OCI-LY7 (cell line): ENCODE measurements at regions not wholly inside any gene's neighbourhood (a gene's known extent, or its start where the extent isn't known, plus 50 kb on each side); places are given as distances from the start of the nearest gene placed in this dataset.

Experiments used
- BruUV-seq: library from RNA; stranded (reverse); fragments of 400-500 nt; replicated peaks from 2 replicates; lab custom pipeline; 2021; lab: Mats Ljungman, UMichigan
- CTCF ChIA-PET: fragments of 300-600 bp; sonication (Branson Sonifier 250); formaldehyde crosslinking; loops from one replicate; lab custom pipeline; 2022; ENCODE audit warnings: antibody characterized with exemption; ENCODE audit not compliant: unreplicated experiment; lab: Charles Lee
- POLR2A ChIA-PET: fragments of 300-600 bp; sonication (Branson Sonifier 250); formaldehyde crosslinking; loops from one replicate; lab custom pipeline; 2022; ENCODE audit warnings: antibody characterized with exemption; lab: Charles Lee
- DNase-seq: peaks from one replicate; pipeline ENCODE4 v3.0.0-alpha.2; 2015; ENCODE audit warnings: low spot score
- H2AFZ ChIP-seq: fragments of 200-600 bp; sonication (generic), shearing (Covaris generic); 2 replicates; pipeline ENCODE4 v1.6.1; 2014; ENCODE audit warnings: mild to moderate bottlenecking, antibody characterized with exemption, low read length, moderate library complexity
- H3K27ac ChIP-seq: fragments of 200-600 bp; sonication (generic); 2 replicates; pipeline ENCODE4 v1.5.1; 2014; ENCODE audit warnings: mixed run types, low read depth, mild to moderate bottlenecking, moderate library complexity, low read length, inconsistent platforms; ENCODE audit not compliant: poor library complexity, severe bottlenecking
- H3K36me3 ChIP-seq: fragments of 200-600 bp; sonication (generic); 2 replicates; pipeline ENCODE4 v1.6.1; 2014; ENCODE audit warnings: mild to moderate bottlenecking, antibody characterized with exemption, low read length, moderate library complexity, mixed read lengths; ENCODE audit not compliant: insufficient read depth
- H3K4me1 ChIP-seq: fragments of 200-600 bp; sonication (generic); 2 replicates; pipeline ENCODE4 v1.5.1; 2014; ENCODE audit warnings: mild to moderate bottlenecking, low read length; ENCODE audit not compliant: insufficient read depth, poor library complexity, severe bottlenecking
- H3K4me2 ChIP-seq: fragments of 200-600 bp; sonication (generic); 2 replicates; pipeline ENCODE4 v1.6.1; 2014; ENCODE audit warnings: mild to moderate bottlenecking, low read length
- H3K4me3 ChIP-seq: fragments of 200-600 bp; sonication (generic); 2 replicates; pipeline ENCODE4 v1.5.1; 2014; ENCODE audit warnings: mild to moderate bottlenecking, low read depth, low read length; ENCODE audit not compliant: poor library complexity, severe bottlenecking
- H3K79me2 ChIP-seq: fragments of 200-600 bp; sonication (generic); 2 replicates; pipeline ENCODE4 v1.6.1; 2016; ENCODE audit warnings: low read depth, mild to moderate bottlenecking, low read length, moderate library complexity, mixed read lengths; ENCODE audit not compliant: insufficient read depth
- H3K9me2 ChIP-seq: fragments of 200-600 bp; sonication (generic); 2 replicates; pipeline ENCODE4 v1.6.1; 2016; ENCODE audit warnings: mild to moderate bottlenecking, low read length, mixed read lengths; ENCODE audit not compliant: insufficient read depth
- H3K9me3 ChIP-seq: fragments of 200-600 bp; sonication (generic); 2 replicates; pipeline ENCODE4 v1.6.1; 2014; ENCODE audit warnings: mild to moderate bottlenecking, mixed run types, low read length, mixed read lengths
- H4K20me1 ChIP-seq: fragments of 200-600 bp; sonication (generic); 2 replicates; pipeline ENCODE4 v1.6.1; 2014; ENCODE audit warnings: mild to moderate bottlenecking, antibody characterized with exemption, low read length, moderate library complexity, mixed read lengths; ENCODE audit not compliant: insufficient read depth
- CTCF ChIP-seq: fragments of 200-600 bp; sonication (generic); conservative IDR thresholded peaks from 2 replicates; pipeline ENCODE4 v1.5.1; 2014; ENCODE audit warnings: mild to moderate bottlenecking, antibody characterized with exemption, low read length, moderate library complexity, mixed read lengths
- EZH2phosphoT487 ChIP-seq: fragments of 200-600 bp; sonication (generic); IDR thresholded peaks from 2 replicates; pipeline ENCODE4 v1.6.1; 2018; ENCODE audit warnings: low read depth, borderline replicate concordance, mild to moderate bottlenecking, mixed run types, antibody characterized with exemption, low read length, moderate library complexity, mixed read lengths
- intact Hi-C: fragments of 100-400 bp; cut with micrococcal nuclease; formaldehyde crosslinking; loops from one replicate; pipeline ENCODE4 v1.10.0; 2022; ENCODE audit not compliant: unreplicated experiment

GRCh38 chr7:110209884-110210283 is 881.0 kb upstream of the LRRN3 start:
- no peaks in the 10 kb centered on the region for H3K9me3 ChIP-seq
- POLR2A ChIA-PET = interaction anchor here (0.7 kb wide), 1 partner anchor 31 kb away, joined by 3 read pairs; no protein-coding TSS in a partner anchor
- no peak overlapping the region for H3K4me3 ChIP-seq
- intact Hi-C loops = no loop called here
- no peak for DNase-seq
- H3K27ac ChIP-seq = no peak overlapping the region
- H2AFZ ChIP-seq = no peak overlapping the region
- no TSS peak for BruUV-seq
- H3K79me2 ChIP-seq = no peaks in the 10 kb centered on the region
- no peak overlapping the region for H3K4me2 ChIP-seq
- TF ChIP-seq CTCF = no peak
- no peak for TF ChIP-seq EZH2phosphoT487
- H3K36me3 ChIP-seq = no peaks in the 10 kb centered on the region
- H3K9me2 ChIP-seq = no peaks in the 10 kb centered on the region
- no peaks in the 10 kb centered on the region for H3K4me1 ChIP-seq
- no peaks in the 10 kb centered on the region for H4K20me1 ChIP-seq
- CTCF ChIA-PET = no interaction called here

GRCh38 chr7:110210941-110211608 is 879.9 kb upstream of the LRRN3 start:
- H3K27ac ChIP-seq = no peak overlapping the region
- no TSS peak for BruUV-seq
- H3K36me3 ChIP-seq = no peaks in the 10 kb centered on the region
- H3K4me1 ChIP-seq = no peaks in the 10 kb centered on the region
- POLR2A ChIA-PET = no interaction called here
- intact Hi-C loops = no loop called here
- no peak for DNase-seq
- H4K20me1 ChIP-seq = no peaks in the 10 kb centered on the region
- H3K4me3 ChIP-seq = no peak overlapping the region
- no peaks in the 10 kb centered on the region for H3K9me3 ChIP-seq
- H3K79me2 ChIP-seq = no peaks in the 10 kb centered on the region
- no peak for TF ChIP-seq CTCF
- no peak for TF ChIP-seq EZH2phosphoT487
- no peak overlapping the region for H3K4me2 ChIP-seq
- no peaks in the 10 kb centered on the region for H3K9me2 ChIP-seq
- CTCF ChIA-PET = no interaction called here
- no peak overlapping the region for H2AFZ ChIP-seq

- H3K9me2 ChIP-seq = no peaks in the 10 kb centered on the region
- H3K27ac ChIP-seq = no peak overlapping the region
- H2AFZ ChIP-seq = no peak overlapping the region
- no TSS peak for BruUV-seq
- TF ChIP-seq EZH2phosphoT487 = no peak
- no peak for TF ChIP-seq CTCF
- CTCF ChIA-PET = no interaction called here
- no peaks in the 10 kb centered on the region for H4K20me1 ChIP-seq
- H3K4me3 ChIP-seq = no peak overlapping the region
- DNase-seq = no peak
- intact Hi-C loops = no loop called here
- no peaks in the 10 kb centered on the region for H3K36me3 ChIP-seq
- POLR2A ChIA-PET = interaction anchor here (0.6 kb wide), 1 partner anchor 580 kb away, joined by 3 read pairs; no protein-coding TSS in a partner anchor
- no peaks in the 10 kb centered on the region for H3K79me2 ChIP-seq
- no peak overlapping the region for H3K4me2 ChIP-seq
- no peaks in the 10 kb centered on the region for H3K9me3 ChIP-seq
- no peaks in the 10 kb centered on the region for H3K4me1 ChIP-seq
Measured at GRCh38 chr7:110224643-110225042, 866.3 kb upstream of the LRRN3 start.
